RKO (cell line): ENCODE measurements at regions not wholly inside any gene's neighbourhood (a gene's known extent, or its start where the extent isn't known, plus 50 kb on each side); places are given as distances from the start of the nearest gene placed in this dataset.
"Not testable (repeated sequence)": the region's sequence is repeated elsewhere in the genome, so short reads cannot be mapped to it uniquely, and the experiment has no call there.

Experiments
- DNase-seq: peaks from one replicate; pipeline ENCODE4 v3.0.0-alpha.2; 2016; ENCODE audit warnings: low spot score

- no peak for DNase-seq
Observed at GRCh38 chr10:9921544-9921943, 1096.1 kb upstream of the CELF2 start.

GRCh38 chr10:9922126-9922870 lies 1095.4 kb upstream of the CELF2 start:
- DNase-seq, result no peak

DNA sequence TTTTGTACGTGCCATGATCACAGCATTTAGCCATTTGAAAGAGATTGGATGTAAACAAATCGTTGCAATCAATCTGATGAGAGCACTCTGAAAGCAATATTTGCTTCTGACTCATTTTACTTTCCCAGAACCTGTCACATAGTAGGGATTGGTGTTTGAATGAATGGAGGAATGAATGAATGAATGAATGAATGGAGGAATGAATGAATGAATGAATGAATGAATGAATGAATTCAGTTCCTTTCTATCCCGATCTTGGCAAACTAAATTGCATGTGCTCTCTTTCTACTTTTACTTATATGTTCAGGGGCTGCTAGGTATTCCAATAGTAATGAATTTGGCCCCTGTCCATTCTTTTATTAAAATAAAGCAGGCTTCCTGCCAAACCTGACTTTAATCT lies 1091.7 kb upstream of the CELF2 start:
- DNase-seq, result no peak

DNA sequence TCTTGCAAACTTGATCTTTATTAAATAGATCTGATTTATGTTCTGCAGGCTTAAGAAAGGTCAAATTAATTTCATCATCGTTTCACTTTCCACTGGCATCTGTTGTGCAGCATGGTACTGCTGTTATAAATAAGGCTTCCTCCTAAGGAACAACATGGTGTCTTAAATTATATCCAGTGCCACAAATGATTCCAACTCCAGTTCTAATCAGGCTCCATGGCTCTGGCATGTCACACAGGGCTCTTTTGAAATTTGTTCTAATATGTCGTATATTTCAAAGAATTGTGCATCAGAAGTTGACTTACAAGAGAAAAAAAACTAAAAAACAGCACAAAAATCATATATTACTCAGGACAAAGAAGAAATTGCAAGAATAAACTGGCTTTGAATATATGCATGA lies 1090.8 kb upstream of the CELF2 start:
- DNase-seq, result no peak

GRCh38 chr10:9939716-9940115 lies 1078.0 kb upstream of the CELF2 start:
- no peak for DNase-seq

DNA sequence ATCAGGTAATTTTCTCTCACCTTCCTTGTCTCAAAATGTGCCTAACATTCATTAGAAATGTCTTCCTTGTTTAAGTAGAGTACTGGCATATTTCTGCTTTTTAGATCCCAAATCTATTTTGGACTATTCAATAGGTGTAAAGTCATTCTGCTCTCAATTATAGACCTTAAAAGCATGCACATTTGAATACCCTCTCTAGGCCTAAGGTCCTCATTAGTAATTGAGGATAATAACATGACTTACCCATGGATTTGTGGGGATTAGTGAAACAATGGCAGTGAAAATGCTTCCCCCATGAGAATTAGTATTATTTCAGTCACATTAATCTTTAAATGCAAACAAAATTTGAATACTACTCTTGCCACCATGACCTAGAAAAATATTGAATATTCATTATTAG lies 1073.0 kb upstream of the CELF2 start:
- no peak for DNase-seq

DNA sequence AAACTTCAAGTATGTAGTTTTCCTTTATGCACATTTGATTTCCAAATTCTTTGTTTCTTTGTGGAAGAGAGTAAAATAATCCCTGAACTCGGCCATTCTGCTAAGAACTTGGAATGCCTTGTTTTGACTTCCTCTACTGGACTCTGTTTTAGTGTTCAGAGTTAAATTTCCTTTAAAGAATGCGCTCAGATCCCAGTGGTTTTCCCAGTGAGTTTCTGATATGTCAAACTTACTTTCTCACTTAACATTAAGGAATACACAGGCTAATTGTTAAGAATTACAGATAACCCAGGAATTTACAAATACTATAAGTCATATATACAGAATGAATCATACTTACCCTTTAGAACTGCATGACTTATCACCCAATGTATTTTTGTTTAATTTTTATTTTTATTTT lies 1067.6 kb upstream of the CELF2 start:
- no peak for DNase-seq

GRCh38 chr10:9951481-9952257 lies 1066.0 kb upstream of the CELF2 start:
- DNase-seq, result no peak

DNA sequence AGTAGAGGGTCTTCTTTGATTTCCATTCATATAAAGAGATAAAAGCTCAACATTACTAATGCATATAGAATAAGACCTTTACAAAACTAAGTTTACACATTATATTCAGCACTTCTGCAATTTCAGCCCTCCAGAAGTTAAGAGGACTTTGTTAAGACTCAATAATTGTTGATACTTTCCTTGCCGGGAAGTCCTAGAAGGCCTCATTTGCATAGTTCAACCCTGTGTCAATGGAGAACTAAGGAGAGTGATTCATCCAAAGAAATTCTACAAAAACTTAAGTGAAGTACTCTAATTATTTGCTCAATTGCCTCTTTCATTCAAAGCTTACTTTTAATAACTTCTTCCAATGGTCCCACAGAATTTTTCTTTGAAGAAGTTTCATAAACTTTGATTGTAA lies 1060.3 kb upstream of the CELF2 start:
- no peak for DNase-seq

DNA sequence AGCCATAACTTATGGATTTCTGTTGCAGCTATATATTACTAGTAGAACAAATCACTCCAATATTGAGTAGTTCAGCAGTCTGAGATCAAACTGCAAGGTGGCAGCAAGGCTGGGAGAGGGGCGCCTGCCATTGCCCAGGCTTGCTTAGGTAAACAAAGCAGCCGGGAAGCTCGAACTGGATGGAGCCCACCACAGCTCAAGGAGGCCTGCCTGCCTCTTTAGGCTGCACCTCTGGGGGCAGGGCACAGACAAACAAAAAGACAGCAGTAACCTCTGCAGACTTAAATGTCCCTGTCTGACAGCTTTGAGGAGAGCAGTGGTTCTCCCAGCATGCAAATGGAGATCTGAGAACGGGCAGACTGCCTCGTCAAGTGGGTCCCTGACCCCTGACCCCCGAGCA lies 1059.8 kb upstream of the CELF2 start:
- DNase-seq, result not testable (repeated sequence)

- DNase-seq, result no peak
Observed at GRCh38 chr10:9965341-9965740, 1052.3 kb upstream of the CELF2 start.

- no peak for DNase-seq
Observed at GRCh38 chr10:9986786-9987185, 1030.9 kb upstream of the CELF2 start.

DNA sequence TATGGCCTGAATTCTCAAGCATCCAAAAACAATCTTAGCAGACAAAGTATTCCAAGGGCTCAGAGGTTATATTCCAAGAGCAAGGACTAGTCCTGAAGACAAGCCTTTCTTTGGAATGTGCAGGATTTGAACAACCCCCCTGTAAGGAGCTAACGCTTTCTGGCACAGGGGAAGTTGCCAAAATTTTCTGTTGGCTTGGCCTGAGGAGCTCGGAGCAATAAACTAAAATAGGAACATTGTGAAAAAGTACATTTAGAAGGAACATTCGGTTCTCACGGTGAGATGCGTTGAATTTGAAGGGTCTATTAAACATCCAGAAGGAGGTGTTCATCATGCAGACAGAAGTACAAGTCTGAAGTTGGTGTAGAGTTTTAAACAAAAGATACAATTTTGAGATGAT lies 1030.5 kb upstream of the CELF2 start:
- DNase-seq, result no peak

DNA sequence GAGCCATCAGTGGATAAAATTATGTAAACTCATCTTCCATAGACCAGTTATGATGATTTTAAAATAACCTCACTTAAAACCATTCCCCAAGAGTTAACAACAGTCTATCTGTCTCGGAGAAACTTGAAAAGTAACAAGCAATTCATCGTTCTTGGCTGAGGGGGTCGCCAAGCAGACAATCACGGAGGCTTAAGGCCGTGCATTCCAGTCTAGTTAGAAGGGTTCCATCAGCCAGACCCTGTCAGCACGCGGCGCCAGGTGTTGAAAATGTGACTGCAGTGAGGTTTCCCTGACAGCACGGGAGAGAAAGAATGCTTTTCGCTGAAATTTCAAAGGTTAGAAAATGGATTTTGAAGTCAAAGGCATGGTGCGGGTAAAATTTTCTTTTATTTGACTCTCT lies 1025.0 kb upstream of the CELF2 start:
- no peak for DNase-seq

GRCh38 chr10:9994131-9994530 lies 1023.5 kb upstream of the CELF2 start:
- DNase-seq, result no peak

- no peak for DNase-seq
Observed at GRCh38 chr10:9999627-10000026, 1018.0 kb upstream of the CELF2 start.

- peak; percentile 11 for DNase-seq
Observed at GRCh38 chr10:10007957-10008356, 1009.7 kb upstream of the CELF2 start.

DNA sequence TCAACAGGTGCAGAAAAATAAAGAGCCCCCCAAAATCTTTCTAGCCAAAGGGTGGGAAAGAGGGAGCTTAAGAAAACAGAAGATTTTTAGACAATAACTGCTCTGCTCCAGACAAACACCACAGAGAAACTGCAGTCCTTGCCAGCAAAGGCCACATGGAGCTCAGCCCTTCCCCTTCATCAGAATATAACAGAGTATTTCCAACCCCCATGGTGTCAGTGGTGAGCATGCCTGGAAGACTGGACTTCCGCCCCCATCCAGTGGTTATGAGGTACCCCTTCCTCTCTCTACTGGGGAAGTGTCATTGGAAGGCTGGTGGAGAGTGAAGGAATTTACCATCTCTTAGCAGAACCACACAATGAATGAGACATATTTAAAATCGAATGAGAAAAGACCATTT lies 1007.3 kb upstream of the CELF2 start:
- no peak for DNase-seq

- DNase-seq, result no peak
Observed at GRCh38 chr10:10014846-10015245, 1002.8 kb upstream of the CELF2 start.

GRCh38 chr10:10017716-10018115 lies 1000.0 kb upstream of the CELF2 start:
- no peak for DNase-seq

GRCh38 chr10:10020945-10021344 lies 996.7 kb upstream of the CELF2 start:
- no peak for DNase-seq

DNA sequence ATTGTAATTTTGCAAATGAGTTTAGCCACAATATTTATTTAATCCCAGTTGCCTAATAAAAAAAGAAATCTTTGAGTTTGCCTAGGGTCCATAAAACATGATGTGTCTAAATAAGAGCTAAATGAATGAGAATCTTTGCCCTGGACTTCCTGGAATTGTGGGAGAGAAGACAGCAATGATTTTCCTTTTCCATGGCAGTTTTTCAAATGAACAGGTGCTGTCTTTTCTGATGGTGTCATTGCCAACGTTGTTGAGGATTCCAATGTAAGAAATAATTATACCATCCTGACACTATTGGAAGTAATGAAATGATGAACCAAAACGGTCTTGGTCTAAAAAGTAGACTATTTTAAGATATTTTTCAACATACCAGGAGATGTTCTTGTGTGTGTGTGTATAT lies 984.7 kb upstream of the CELF2 start:
- DNase-seq, result no peak

- DNase-seq, result no peak
Observed at GRCh38 chr10:10038348-10038747, 979.3 kb upstream of the CELF2 start.

GRCh38 chr10:10039595-10039994 lies 978.1 kb upstream of the CELF2 start:
- no peak for DNase-seq
